GM12878 (cell line): ENCODE measurements at regions not wholly inside any gene's neighbourhood (a gene's known extent, or its start where the extent isn't known, plus 50 kb on each side); places are given as distances from the start of the nearest gene placed in this dataset.

Experiments used
- ESRRA ChIP-seq: IDR thresholded peaks from 2 replicates; pipeline ENCODE4 v1.6.1; 2012; ENCODE audit warnings: mild to moderate bottlenecking, low read length, improper control_type of control experiment
- FOXM1 ChIP-seq: IDR thresholded peaks from 2 replicates; pipeline ENCODE4 v1.6.1; 2012; ENCODE audit warnings: low read depth, mild to moderate bottlenecking, inconsistent platforms, low read length, moderate library complexity
- MYB ChIP-seq: fragments of 150-350 bp; IDR thresholded peaks from 2 replicates; pipeline ENCODE4 v1.6.1; 2014; ENCODE audit warnings: mild to moderate bottlenecking, low read depth, low read length, borderline replicate concordance
- NR2C2 ChIP-seq: IDR thresholded peaks from 2 replicates; pipeline ENCODE4 v1.6.1; 2011; ENCODE audit warnings: borderline replicate concordance, low read depth; ENCODE audit not compliant: control insufficient read depth, insufficient read length
- NR2F1 ChIP-seq: fragments of 450-650 bp; conservative IDR thresholded peaks from 2 replicates; pipeline ENCODE4 v1.6.1; 2017; ENCODE audit warnings: mild to moderate bottlenecking
- RUNX3 ChIP-seq: IDR thresholded peaks from 2 replicates; pipeline ENCODE4 v1.6.1; 2012; ENCODE audit warnings: low read length, inconsistent platforms
- SIX5 ChIP-seq: IDR thresholded peaks from 2 replicates; pipeline ENCODE4 v1.6.1; 2011; ENCODE audit warnings: mild to moderate bottlenecking, low read depth, low read length, moderate library complexity; ENCODE audit not compliant: severe bottlenecking
- SMAD1 ChIP-seq: fragments of 450-650 bp; IDR thresholded peaks from 2 replicates; pipeline ENCODE4 v1.6.1; 2018; ENCODE audit warnings: mild to moderate bottlenecking, low read depth; ENCODE audit not compliant: partially characterized antibody
- SUPT20H ChIP-seq: IDR thresholded peaks from 2 replicates; pipeline ENCODE4 v1.6.1; 2011; ENCODE audit warnings: low read depth, mild to moderate bottlenecking, low read length, moderate library complexity, borderline replicate concordance; ENCODE audit not compliant: control insufficient read depth
- TCF7 ChIP-seq: IDR thresholded peaks from 2 replicates; pipeline ENCODE4 v1.6.1; 2014; ENCODE audit warnings: antibody characterized with exemption, borderline replicate concordance
- YY1 ChIP-seq: IDR thresholded peaks from 2 replicates; pipeline ENCODE4 v1.6.1; 2011; ENCODE audit warnings: low read depth, mild to moderate bottlenecking, low read length
- TF ChIP-seq, protein P1 (sequence below): fragments of 150-350 bp; IDR thresholded peaks from 2 replicates; pipeline ENCODE4 v1.6.1; 2016; ENCODE audit warnings: low read depth, low read length
- TF ChIP-seq, protein P2 (sequence below): IDR thresholded peaks from 2 replicates; pipeline ENCODE4 v1.6.1; 2011; ENCODE audit warnings: borderline replicate concordance, low read depth, mild to moderate bottlenecking, moderate library complexity, mixed read lengths, low read length; ENCODE audit not compliant: insufficient read depth; ENCODE audit errors: extremely low read length
- TF ChIP-seq, protein P3 (sequence below): fragments of 450-650 bp; IDR thresholded peaks from 2 replicates; pipeline ENCODE4 v1.6.1; 2018; ENCODE audit warnings: borderline replicate concordance, mild to moderate bottlenecking; ENCODE audit not compliant: partially characterized antibody
- TF ChIP-seq, protein P4 (sequence below): IDR thresholded peaks from 2 replicates; pipeline ENCODE4 v1.6.1; 2011; ENCODE audit warnings: borderline replicate concordance, low read depth, mild to moderate bottlenecking, moderate library complexity, low read length; ENCODE audit not compliant: insufficient read depth, poor library complexity, severe bottlenecking
- TF ChIP-seq, protein P5 (sequence below): IDR thresholded peaks from 2 replicates; pipeline ENCODE4 v1.6.1; 2012; ENCODE audit warnings: improper control_type of control experiment, low read depth, low read length; ENCODE audit not compliant: insufficient replicate concordance

DNA sequence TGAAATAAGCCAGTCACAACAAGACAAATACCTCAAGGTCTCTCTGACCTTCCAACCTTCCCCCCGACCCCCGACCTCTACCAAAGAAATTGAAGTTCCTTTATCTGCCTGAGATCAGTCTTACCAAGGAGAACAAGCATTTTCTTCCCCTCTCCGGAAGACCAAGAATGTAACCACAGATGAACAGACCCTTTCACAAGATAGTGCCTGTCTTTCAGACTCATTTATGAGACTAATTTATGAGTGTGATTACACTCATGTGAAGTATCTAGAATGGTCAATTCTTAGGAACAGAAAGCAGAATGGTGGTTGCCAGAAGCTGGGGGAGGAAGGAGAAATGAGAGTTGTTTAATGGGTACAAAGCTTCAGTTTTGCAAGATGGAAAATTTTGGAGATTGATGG is 108.9 kb upstream of the MKLN1 start (continued):
- TF ChIP-seq, protein P1, sequence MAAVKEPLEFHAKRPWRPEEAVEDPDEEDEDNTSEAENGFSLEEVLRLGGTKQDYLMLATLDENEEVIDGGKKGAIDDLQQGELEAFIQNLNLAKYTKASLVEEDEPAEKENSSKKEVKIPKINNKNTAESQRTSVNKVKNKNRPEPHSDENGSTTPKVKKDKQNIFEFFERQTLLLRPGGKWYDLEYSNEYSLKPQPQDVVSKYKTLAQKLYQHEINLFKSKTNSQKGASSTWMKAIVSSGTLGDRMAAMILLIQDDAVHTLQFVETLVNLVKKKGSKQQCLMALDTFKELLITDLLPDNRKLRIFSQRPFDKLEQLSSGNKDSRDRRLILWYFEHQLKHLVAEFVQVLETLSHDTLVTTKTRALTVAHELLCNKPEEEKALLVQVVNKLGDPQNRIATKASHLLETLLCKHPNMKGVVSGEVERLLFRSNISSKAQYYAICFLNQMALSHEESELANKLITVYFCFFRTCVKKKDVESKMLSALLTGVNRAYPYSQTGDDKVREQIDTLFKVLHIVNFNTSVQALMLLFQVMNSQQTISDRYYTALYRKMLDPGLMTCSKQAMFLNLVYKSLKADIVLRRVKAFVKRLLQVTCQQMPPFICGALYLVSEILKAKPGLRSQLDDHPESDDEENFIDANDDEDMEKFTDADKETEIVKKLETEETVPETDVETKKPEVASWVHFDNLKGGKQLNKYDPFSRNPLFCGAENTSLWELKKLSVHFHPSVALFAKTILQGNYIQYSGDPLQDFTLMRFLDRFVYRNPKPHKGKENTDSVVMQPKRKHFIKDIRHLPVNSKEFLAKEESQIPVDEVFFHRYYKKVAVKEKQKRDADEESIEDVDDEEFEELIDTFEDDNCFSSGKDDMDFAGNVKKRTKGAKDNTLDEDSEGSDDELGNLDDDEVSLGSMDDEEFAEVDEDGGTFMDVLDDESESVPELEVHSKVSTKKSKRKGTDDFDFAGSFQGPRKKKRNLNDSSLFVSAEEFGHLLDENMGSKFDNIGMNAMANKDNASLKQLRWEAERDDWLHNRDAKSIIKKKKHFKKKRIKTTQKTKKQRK: no peak
- peak; percentile 78 for TF ChIP-seq RUNX3
- no peak for TF ChIP-seq SIX5
- no peak for TF ChIP-seq YY1
- no peak for TF ChIP-seq NR2C2
- TF ChIP-seq SUPT20H: no peak
- no peak for TF ChIP-seq MYB
- TF ChIP-seq, protein P2, sequence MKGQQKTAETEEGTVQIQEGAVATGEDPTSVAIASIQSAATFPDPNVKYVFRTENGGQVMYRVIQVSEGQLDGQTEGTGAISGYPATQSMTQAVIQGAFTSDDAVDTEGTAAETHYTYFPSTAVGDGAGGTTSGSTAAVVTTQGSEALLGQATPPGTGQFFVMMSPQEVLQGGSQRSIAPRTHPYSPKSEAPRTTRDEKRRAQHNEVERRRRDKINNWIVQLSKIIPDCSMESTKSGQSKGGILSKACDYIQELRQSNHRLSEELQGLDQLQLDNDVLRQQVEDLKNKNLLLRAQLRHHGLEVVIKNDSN: no peak
- TF ChIP-seq SMAD1: no peak
- peak; percentile 67 for TF ChIP-seq NR2F1
- no peak for TF ChIP-seq ESRRA
- peak; percentile 27; the same call in 1 of the 2 replicates for TF ChIP-seq FOXM1
- TF ChIP-seq, protein P3, sequence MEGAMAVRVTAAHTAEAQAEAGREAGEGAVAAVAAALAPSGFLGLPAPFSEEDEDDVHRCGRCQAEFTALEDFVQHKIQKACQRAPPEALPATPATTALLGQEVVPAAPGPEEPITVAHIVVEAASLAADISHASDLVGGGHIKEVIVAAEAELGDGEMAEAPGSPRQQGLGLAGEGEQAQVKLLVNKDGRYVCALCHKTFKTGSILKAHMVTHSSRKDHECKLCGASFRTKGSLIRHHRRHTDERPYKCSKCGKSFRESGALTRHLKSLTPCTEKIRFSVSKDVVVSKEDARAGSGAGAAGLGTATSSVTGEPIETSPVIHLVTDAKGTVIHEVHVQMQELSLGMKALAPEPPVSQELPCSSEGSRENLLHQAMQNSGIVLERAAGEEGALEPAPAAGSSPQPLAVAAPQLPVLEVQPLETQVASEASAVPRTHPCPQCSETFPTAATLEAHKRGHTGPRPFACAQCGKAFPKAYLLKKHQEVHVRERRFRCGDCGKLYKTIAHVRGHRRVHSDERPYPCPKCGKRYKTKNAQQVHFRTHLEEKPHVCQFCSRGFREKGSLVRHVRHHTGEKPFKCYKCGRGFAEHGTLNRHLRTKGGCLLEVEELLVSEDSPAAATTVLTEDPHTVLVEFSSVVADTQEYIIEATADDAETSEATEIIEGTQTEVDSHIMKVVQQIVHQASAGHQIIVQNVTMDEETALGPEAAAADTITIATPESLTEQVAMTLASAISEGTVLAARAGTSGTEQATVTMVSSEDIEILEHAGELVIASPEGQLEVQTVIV: no peak
- TF ChIP-seq, protein P4, sequence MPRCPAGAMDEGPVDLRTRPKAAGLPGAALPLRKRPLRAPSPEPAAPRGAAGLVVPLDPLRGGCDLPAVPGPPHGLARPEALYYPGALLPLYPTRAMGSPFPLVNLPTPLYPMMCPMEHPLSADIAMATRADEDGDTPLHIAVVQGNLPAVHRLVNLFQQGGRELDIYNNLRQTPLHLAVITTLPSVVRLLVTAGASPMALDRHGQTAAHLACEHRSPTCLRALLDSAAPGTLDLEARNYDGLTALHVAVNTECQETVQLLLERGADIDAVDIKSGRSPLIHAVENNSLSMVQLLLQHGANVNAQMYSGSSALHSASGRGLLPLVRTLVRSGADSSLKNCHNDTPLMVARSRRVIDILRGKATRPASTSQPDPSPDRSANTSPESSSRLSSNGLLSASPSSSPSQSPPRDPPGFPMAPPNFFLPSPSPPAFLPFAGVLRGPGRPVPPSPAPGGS: no peak
- TF ChIP-seq TCF7: no peak
- TF ChIP-seq, protein P5, sequence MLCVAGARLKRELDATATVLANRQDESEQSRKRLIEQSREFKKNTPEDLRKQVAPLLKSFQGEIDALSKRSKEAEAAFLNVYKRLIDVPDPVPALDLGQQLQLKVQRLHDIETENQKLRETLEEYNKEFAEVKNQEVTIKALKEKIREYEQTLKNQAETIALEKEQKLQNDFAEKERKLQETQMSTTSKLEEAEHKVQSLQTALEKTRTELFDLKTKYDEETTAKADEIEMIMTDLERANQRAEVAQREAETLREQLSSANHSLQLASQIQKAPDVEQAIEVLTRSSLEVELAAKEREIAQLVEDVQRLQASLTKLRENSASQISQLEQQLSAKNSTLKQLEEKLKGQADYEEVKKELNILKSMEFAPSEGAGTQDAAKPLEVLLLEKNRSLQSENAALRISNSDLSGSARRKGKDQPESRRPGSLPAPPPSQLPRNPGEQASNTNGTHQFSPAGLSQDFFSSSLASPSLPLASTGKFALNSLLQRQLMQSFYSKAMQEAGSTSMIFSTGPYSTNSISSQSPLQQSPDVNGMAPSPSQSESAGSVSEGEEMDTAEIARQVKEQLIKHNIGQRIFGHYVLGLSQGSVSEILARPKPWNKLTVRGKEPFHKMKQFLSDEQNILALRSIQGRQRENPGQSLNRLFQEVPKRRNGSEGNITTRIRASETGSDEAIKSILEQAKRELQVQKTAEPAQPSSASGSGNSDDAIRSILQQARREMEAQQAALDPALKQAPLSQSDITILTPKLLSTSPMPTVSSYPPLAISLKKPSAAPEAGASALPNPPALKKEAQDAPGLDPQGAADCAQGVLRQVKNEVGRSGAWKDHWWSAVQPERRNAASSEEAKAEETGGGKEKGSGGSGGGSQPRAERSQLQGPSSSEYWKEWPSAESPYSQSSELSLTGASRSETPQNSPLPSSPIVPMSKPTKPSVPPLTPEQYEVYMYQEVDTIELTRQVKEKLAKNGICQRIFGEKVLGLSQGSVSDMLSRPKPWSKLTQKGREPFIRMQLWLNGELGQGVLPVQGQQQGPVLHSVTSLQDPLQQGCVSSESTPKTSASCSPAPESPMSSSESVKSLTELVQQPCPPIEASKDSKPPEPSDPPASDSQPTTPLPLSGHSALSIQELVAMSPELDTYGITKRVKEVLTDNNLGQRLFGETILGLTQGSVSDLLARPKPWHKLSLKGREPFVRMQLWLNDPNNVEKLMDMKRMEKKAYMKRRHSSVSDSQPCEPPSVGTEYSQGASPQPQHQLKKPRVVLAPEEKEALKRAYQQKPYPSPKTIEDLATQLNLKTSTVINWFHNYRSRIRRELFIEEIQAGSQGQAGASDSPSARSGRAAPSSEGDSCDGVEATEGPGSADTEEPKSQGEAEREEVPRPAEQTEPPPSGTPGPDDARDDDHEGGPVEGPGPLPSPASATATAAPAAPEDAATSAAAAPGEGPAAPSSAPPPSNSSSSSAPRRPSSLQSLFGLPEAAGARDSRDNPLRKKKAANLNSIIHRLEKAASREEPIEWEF: no peak
